HG03439 (cell line): ENCODE measurements at regions not wholly inside any gene's neighbourhood (a gene's known extent, or its start where the extent isn't known, plus 50 kb on each side); places are given as distances from the start of the nearest gene placed in this dataset.

Source experiments
- ATAC-seq: cut with Tn5 transposase; IDR thresholded peaks from one replicate; pipeline ENCODE4 v1.9.1; 2021; ENCODE audit warnings: mild to moderate bottlenecking, moderate library complexity; ENCODE audit not compliant: unreplicated experiment

GRCh38 chr10:14468023-14468441 is 137.3 kb upstream of the FRMD4A start:
- ATAC-seq = no peak

GRCh38 chr10:14466257-14466656 is 135.5 kb upstream of the FRMD4A start:
- ATAC-seq = no peak

GRCh38 chr10:14460447-14460846 is 129.7 kb upstream of the FRMD4A start:
- ATAC-seq = no peak

GRCh38 chr10:14459665-14460064 is 128.9 kb upstream of the FRMD4A start:
- no peak for ATAC-seq

- ATAC-seq = no peak
Observed at GRCh38 chr10:14456870-14457266, 126.1 kb upstream of the FRMD4A start.

- no peak for ATAC-seq
Observed at GRCh38 chr10:14456218-14456869, 125.6 kb upstream of the FRMD4A start.

- ATAC-seq = no peak
Observed at GRCh38 chr10:14454629-14455028, 123.9 kb upstream of the FRMD4A start.

GRCh38 chr10:14454206-14454605 is 123.5 kb upstream of the FRMD4A start:
- ATAC-seq = no peak

GRCh38 chr10:14453593-14453992 is 122.9 kb upstream of the FRMD4A start:
- ATAC-seq = no peak

GRCh38 chr10:14451341-14451740 is 120.6 kb upstream of the FRMD4A start:
- no peak for ATAC-seq

GRCh38 chr10:14450041-14450491 is 119.3 kb upstream of the FRMD4A start:
- no peak for ATAC-seq

- ATAC-seq = no peak
Observed at GRCh38 chr10:14449293-14449815, 118.6 kb upstream of the FRMD4A start.

GRCh38 chr10:14448197-14448990 is 117.7 kb upstream of the FRMD4A start:
- no peak for ATAC-seq

GRCh38 chr10:14447094-14447839 is 116.5 kb upstream of the FRMD4A start:
- ATAC-seq = no peak

GRCh38 chr10:14439451-14440259 is 108.9 kb upstream of the FRMD4A start:
- ATAC-seq = no peak

- no peak for ATAC-seq
Observed at GRCh38 chr10:14438576-14438975, 107.9 kb upstream of the FRMD4A start.

GRCh38 chr10:14438057-14438456 is 107.3 kb upstream of the FRMD4A start:
- ATAC-seq = no peak

- ATAC-seq = no peak
Observed at GRCh38 chr10:14435976-14436632, 105.4 kb upstream of the FRMD4A start.

- no peak for ATAC-seq
Observed at GRCh38 chr10:14433147-14433546, 102.4 kb upstream of the FRMD4A start.

- no peak for ATAC-seq
Observed at GRCh38 chr10:14431868-14432267, 101.1 kb upstream of the FRMD4A start.
